ENCODE measurements at regions not wholly inside any gene's neighbourhood (a gene's known extent, or its start where the extent isn't known, plus 50 kb on each side); places are given as distances from the start of the nearest gene placed in this dataset.

DNA sequence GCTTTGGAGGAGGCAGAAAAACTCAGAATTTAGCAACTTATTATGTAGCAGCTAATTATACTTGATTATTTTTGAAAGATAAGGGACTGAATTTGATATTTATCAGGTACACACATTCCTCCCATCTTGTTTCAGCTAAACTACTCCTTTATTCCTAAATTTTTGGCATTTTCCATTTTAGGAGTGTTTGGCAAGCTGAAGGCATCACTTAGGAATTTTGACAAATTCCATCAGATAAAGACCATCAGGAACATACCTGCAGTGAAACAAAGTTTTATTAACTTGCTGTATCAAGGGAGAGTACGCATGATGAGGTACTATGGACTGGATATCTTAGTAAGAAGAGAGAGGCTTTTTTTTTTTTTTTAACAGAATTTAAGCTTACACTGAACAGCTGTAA is 1092.2 kb downstream of the PLA2G4A start:
- Histone ChIP-seq H3K4me3 (ENCODE audit: severe bottlenecking) (no peak overlapping the region), H3K9me3 (ENCODE audit: severe bottlenecking) (no peaks in the 10 kb centered on the region), H3K27me3 (ENCODE audit: insufficient read depth, poor library complexity, severe bottlenecking) (no peaks in the 10 kb centered on the region), H3K36me3 (ENCODE audit: low read depth) (no peaks in the 10 kb centered on the region), H3K4me1 (ENCODE audit: insufficient read depth, poor library complexity, severe bottlenecking) (no peaks in the 10 kb centered on the region), H3K27ac (ENCODE audit: poor library complexity, severe bottlenecking) (no peak overlapping the region)
- TF ChIP-seq, protein P1, sequence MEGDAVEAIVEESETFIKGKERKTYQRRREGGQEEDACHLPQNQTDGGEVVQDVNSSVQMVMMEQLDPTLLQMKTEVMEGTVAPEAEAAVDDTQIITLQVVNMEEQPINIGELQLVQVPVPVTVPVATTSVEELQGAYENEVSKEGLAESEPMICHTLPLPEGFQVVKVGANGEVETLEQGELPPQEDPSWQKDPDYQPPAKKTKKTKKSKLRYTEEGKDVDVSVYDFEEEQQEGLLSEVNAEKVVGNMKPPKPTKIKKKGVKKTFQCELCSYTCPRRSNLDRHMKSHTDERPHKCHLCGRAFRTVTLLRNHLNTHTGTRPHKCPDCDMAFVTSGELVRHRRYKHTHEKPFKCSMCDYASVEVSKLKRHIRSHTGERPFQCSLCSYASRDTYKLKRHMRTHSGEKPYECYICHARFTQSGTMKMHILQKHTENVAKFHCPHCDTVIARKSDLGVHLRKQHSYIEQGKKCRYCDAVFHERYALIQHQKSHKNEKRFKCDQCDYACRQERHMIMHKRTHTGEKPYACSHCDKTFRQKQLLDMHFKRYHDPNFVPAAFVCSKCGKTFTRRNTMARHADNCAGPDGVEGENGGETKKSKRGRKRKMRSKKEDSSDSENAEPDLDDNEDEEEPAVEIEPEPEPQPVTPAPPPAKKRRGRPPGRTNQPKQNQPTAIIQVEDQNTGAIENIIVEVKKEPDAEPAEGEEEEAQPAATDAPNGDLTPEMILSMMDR (IDR thresholded peaks at IDR 0.05; ENCODE audit: poor library complexity, severe bottlenecking), result no peak
- no peak for ATAC-seq (ENCODE audit: low read depth)
- DNase-seq (ENCODE audit: low spot score), result no peak

DNA sequence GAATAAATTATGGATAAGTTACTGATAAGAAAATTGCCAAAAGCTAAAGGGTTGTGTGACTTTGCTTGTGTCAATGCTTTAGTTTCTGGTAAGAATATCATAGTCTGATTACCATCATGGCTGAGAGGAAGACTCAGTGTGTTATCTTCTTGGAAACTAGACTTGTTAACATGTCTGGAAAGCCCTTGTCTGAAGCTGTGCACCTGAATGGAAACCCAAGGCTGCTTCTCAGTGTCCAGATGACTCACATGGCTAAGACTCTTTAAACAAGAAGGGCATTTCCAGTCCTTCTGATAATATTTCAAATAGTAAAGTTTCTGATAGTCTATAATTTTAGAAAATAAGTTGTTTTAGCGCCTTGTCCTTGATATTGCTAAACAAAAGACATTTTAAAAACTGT is 1092.7 kb downstream of the PLA2G4A start:
- Histone ChIP-seq H3K9me3 (ENCODE audit: severe bottlenecking) (no peaks in the 10 kb centered on the region), H3K36me3 (ENCODE audit: low read depth) (no peaks in the 10 kb centered on the region), H3K27me3 (ENCODE audit: insufficient read depth, poor library complexity, severe bottlenecking) (no peaks in the 10 kb centered on the region), H3K4me1 (ENCODE audit: insufficient read depth, poor library complexity, severe bottlenecking) (no peaks in the 10 kb centered on the region), H3K4me3 (ENCODE audit: severe bottlenecking) (no peak overlapping the region), H3K27ac (ENCODE audit: poor library complexity, severe bottlenecking) (no peak overlapping the region)
- DNase-seq (ENCODE audit: low spot score), result no peak
- TF ChIP-seq, protein P1 (IDR thresholded peaks at IDR 0.05; ENCODE audit: poor library complexity, severe bottlenecking), result no peak
- ATAC-seq (ENCODE audit: low read depth), result no peak

DNA sequence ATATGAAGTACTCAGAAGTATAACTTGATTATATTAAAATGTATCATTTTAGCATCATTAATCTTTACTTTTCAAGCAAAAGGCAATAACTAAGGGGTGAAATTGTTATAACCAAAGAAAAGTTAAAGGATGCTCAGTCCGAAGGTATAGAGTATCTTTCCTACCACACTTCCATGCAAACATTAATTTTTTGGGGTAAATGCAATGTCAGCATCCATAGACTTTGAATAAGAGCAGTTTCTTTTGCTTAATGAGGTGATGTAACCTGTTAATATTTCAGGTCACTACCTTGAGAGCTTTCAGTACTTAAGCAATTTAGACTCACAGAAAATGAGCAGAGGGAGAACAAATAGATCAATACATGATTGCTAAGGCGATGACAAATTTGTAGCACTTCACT is 1093.5 kb downstream of the PLA2G4A start:
- Histone ChIP-seq H3K27me3 (ENCODE audit: insufficient read depth, poor library complexity, severe bottlenecking) (no peaks in the 10 kb centered on the region), H3K4me3 (ENCODE audit: severe bottlenecking) (no peak overlapping the region), H3K36me3 (ENCODE audit: low read depth) (no peaks in the 10 kb centered on the region), H3K4me1 (ENCODE audit: insufficient read depth, poor library complexity, severe bottlenecking) (no peaks in the 10 kb centered on the region), H3K9me3 (ENCODE audit: severe bottlenecking) (no peaks in the 10 kb centered on the region), H3K27ac (ENCODE audit: poor library complexity, severe bottlenecking) (no peak overlapping the region)
- TF ChIP-seq, protein P1 (IDR thresholded peaks at IDR 0.05; ENCODE audit: poor library complexity, severe bottlenecking), result no peak
- ATAC-seq (ENCODE audit: low read depth) (no peak), DNase-seq (ENCODE audit: low spot score) (no peak)

DNA sequence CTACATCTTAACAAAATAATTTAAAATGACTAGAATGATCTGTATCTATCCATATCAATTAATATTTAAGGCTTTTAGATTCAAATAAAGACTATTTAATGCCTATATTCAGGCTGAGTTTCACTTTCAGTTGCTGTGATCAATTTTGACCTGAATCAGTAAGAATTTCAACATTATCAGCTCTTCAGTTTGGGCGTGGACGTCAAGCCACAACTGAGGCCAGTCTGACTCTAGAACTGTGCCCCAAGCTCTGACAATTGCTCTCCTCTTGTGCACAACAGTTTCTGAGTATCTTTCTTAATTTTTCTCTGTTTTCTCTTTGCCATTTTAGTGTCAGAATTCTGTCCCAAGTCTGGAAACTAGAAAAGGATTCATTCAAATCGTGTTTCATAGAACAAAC is 1095.5 kb downstream of the PLA2G4A start:
- H3K4me1 ChIP-seq (ENCODE audit: insufficient read depth, poor library complexity, severe bottlenecking), result no peaks in the 10 kb centered on the region
- no peak for ATAC-seq (ENCODE audit: low read depth)

DNA sequence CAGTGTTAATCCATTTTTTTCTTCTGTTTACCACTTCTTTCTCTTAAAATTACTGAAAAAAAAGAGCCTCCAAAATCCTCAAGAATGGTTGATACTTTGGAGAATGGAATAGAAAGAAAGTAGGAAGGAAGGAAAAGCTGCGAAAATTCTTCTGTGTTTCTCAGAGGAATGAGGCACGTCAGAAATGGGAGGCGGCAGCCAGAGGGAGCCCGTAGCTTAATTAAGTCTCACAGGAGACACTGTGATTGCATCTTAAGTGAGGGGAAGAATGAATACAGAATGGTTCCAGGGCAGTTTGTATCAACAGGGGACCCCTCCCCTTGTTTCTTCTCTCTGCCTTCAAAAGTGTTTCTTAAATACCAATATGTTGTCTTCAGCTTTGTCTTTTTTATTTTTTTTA is 1099.5 kb downstream of the PLA2G4A start:
- Histone ChIP-seq H3K27ac (ENCODE audit: poor library complexity, severe bottlenecking) (no peak overlapping the region), H3K27me3 (ENCODE audit: insufficient read depth, poor library complexity, severe bottlenecking) (no peaks in the 10 kb centered on the region), H3K36me3 (ENCODE audit: low read depth) (no peaks in the 10 kb centered on the region), H3K9me3 (ENCODE audit: severe bottlenecking) (no peaks in the 10 kb centered on the region), H3K4me1 (ENCODE audit: insufficient read depth, poor library complexity, severe bottlenecking) (no peaks in the 10 kb centered on the region), H3K4me3 (ENCODE audit: severe bottlenecking) (no peak overlapping the region)
- TF ChIP-seq, protein P1 (IDR thresholded peaks at IDR 0.05; ENCODE audit: poor library complexity, severe bottlenecking), result peak; percentile 67
- DNase-seq (ENCODE audit: low spot score) (no peak), ATAC-seq (ENCODE audit: low read depth) (peak; percentile 66; the same call in 2 of the 3 replicates)

More for the DNA sequence above, 1095.5 kb downstream of the PLA2G4A start:
- TF ChIP-seq, protein P1 (IDR thresholded peaks at IDR 0.05; ENCODE audit: poor library complexity, severe bottlenecking), result no peak
- Histone ChIP-seq H3K36me3 (ENCODE audit: low read depth) (no peaks in the 10 kb centered on the region), H3K9me3 (ENCODE audit: severe bottlenecking) (no peaks in the 10 kb centered on the region), H3K27me3 (ENCODE audit: insufficient read depth, poor library complexity, severe bottlenecking) (no peaks in the 10 kb centered on the region), H3K4me3 (ENCODE audit: severe bottlenecking) (no peak overlapping the region), H3K27ac (ENCODE audit: poor library complexity, severe bottlenecking) (no peak overlapping the region)
- no peak for DNase-seq (ENCODE audit: low spot score)
